IMR-90 (cell line): ENCODE measurements at regions not wholly inside any gene's neighbourhood (a gene's known extent, or its start where the extent isn't known, plus 50 kb on each side); places are given as distances from the start of the nearest gene placed in this dataset.

Experiments
- ATAC-seq: fragments of 200-7000 bp; cut with Tn5 transposase; 2 replicates; pipeline ENCODE4 v1.9.1; 2020; ENCODE audit warnings: low read depth, mild to moderate bottlenecking, moderate library complexity
- BruUV-seq: library from RNA; stranded (reverse); fragments of 400-500 nt; replicated peaks from 2 replicates; lab custom pipeline; 2021; lab: Mats Ljungman, UMichigan
- CTCF ChIA-PET: fragments of 300-600 bp; formaldehyde crosslinking; extraction: SDS; loops from one replicate; lab custom pipeline; 2021; ENCODE audit warnings: antibody characterized with exemption; lab: Yijun Ruan, JAX
- POLR2A ChIA-PET: fragments of 300-600 bp; sonication (Branson Sonifier 250); formaldehyde crosslinking; loops from one replicate; lab custom pipeline; 2022; ENCODE audit warnings: antibody characterized with exemption; ENCODE audit not compliant: unreplicated experiment; lab: Charles Lee
- DNase-seq: peaks from one replicate; pipeline ENCODE4 v3.0.0; 2013
- H2AFZ ChIP-seq: replicated peaks from 2 replicates; pipeline ENCODE3; 2013; ENCODE audit warnings: low read length, mild to moderate bottlenecking; ENCODE audit not compliant: poor library complexity
- H2AK5ac ChIP-seq: 2 replicates; pipeline ENCODE4 v1.6.1; 2013; ENCODE audit warnings: low read depth, low read length, inconsistent platforms
- H2AK9ac ChIP-seq: replicated peaks from 2 replicates; pipeline ENCODE3; 2013; ENCODE audit warnings: mild to moderate bottlenecking, low read depth, low read length, moderate library complexity; ENCODE audit not compliant: poor library complexity
- H2BK120ac ChIP-seq: 2 replicates; pipeline ENCODE4 v1.6.1; 2013; ENCODE audit warnings: low read depth, low read length, inconsistent platforms
- H2BK15ac ChIP-seq: 3 replicates; pipeline ENCODE4 v1.6.1; 2013; ENCODE audit warnings: low read depth, low read length, inconsistent platforms
- H2BK20ac ChIP-seq: 2 replicates; pipeline ENCODE4 v1.6.1; 2013; ENCODE audit warnings: low read depth, mild to moderate bottlenecking, inconsistent platforms, low read length, moderate library complexity
- H2BK5ac ChIP-seq: 2 replicates; pipeline ENCODE4 v1.6.1; 2013; ENCODE audit warnings: mild to moderate bottlenecking, low read depth, low read length, inconsistent platforms; ENCODE audit not compliant: poor library complexity, severe bottlenecking
- H3K14ac ChIP-seq: replicated peaks from 2 replicates; pipeline ENCODE4 v1.6.1; 2013; ENCODE audit warnings: low read depth, low read length, inconsistent platforms
- H3K18ac ChIP-seq: 2 replicates; pipeline ENCODE4 v1.6.1; 2013; ENCODE audit warnings: low read depth, low read length, control low read depth
- H3K23ac ChIP-seq: 2 replicates; pipeline ENCODE4 v1.6.1; 2013; ENCODE audit warnings: low read depth, low read length, inconsistent platforms
- H3K27ac ChIP-seq: 2 replicates; pipeline ENCODE4 v1.5.1; 2013; ENCODE audit warnings: mild to moderate bottlenecking, control low read depth, low read length; ENCODE audit not compliant: insufficient read depth
- H3K27me3 ChIP-seq: 2 replicates; pipeline ENCODE4 v1.6.1; 2013; ENCODE audit warnings: low read length; ENCODE audit not compliant: control insufficient read depth, insufficient read depth
- H3K36me3 ChIP-seq: 2 replicates; pipeline ENCODE4 v1.6.1; 2013; ENCODE audit warnings: low read length, mixed read lengths; ENCODE audit not compliant: control insufficient read depth, insufficient read depth
- H3K4ac ChIP-seq: 2 replicates; pipeline ENCODE4 v1.6.1; 2013; ENCODE audit warnings: low read depth, low read length, inconsistent platforms
- H3K4me1 ChIP-seq: 2 replicates; pipeline ENCODE4 v1.6.1; 2013; ENCODE audit warnings: low read length, mixed read lengths; ENCODE audit not compliant: control insufficient read depth, insufficient read depth
- H3K4me2 ChIP-seq: 2 replicates; pipeline ENCODE4 v1.6.1; 2013; ENCODE audit warnings: low read depth, mild to moderate bottlenecking, control low read depth, low read length, moderate library complexity
- H3K4me3 ChIP-seq: 2 replicates; pipeline ENCODE4 v1.5.1; 2013; ENCODE audit warnings: low read depth, mild to moderate bottlenecking, control low read depth, low read length, moderate library complexity; ENCODE audit not compliant: insufficient read depth
- H3K56ac ChIP-seq: 2 replicates; pipeline ENCODE4 v1.6.1; 2013; ENCODE audit warnings: low read length, inconsistent platforms; ENCODE audit not compliant: insufficient read depth; ENCODE audit errors: extremely low read depth
- H3K79me1 ChIP-seq, 2 experiments: 2 replicates each; pipeline ENCODE4 v1.6.1; 2013; ENCODE audit warnings: low read length in 2 of 2, inconsistent platforms in 1 of 2, low read depth in 1 of 2
- H3K9ac ChIP-seq: 2 replicates; pipeline ENCODE4 v1.6.1; 2013; ENCODE audit warnings: low read depth, low read length, control low read depth
- H3K9me1 ChIP-seq: 2 replicates; pipeline ENCODE4 v1.6.1; 2013; ENCODE audit warnings: low read length, inconsistent platforms; ENCODE audit not compliant: insufficient read depth
- H3K9me3 ChIP-seq: 2 replicates; pipeline ENCODE4 v1.6.1; 2013; ENCODE audit warnings: low read length; ENCODE audit not compliant: control insufficient read depth, insufficient read depth
- H4K20me1 ChIP-seq: 2 replicates; pipeline ENCODE4 v1.6.1; 2013; ENCODE audit warnings: low read length, inconsistent platforms; ENCODE audit not compliant: insufficient read depth
- H4K5ac ChIP-seq: 2 replicates; pipeline ENCODE4 v1.6.1; 2013; ENCODE audit warnings: mild to moderate bottlenecking, low read depth, low read length, control low read depth
- H4K8ac ChIP-seq, 2 experiments: 2 replicates each; pipeline ENCODE4 v1.6.1; 2013; ENCODE audit warnings: low read depth in 2 of 2, low read length in 2 of 2, control low read depth in 1 of 2, inconsistent platforms in 1 of 2
- H4K91ac ChIP-seq: 2 replicates; pipeline ENCODE4 v1.6.1; 2013; ENCODE audit warnings: low read depth, low read length, inconsistent platforms; ENCODE audit not compliant: insufficient read depth
- MAZ ChIP-seq: IDR thresholded peaks from 2 replicates; pipeline ENCODE4 v1.6.1; 2012; ENCODE audit warnings: low read depth, mild to moderate bottlenecking, low read length, improper control_type of control experiment, moderate library complexity, borderline replicate concordance
- MXI1 ChIP-seq: IDR thresholded peaks from 2 replicates; pipeline ENCODE4 v1.6.1; 2012; ENCODE audit warnings: low read depth, mild to moderate bottlenecking, low read length, moderate library complexity, borderline replicate concordance
- NFE2L2 ChIP-seq: fragments of 150-350 bp; IDR thresholded peaks from 2 replicates; pipeline ENCODE4 v1.6.1; 2016; ENCODE audit warnings: low read depth, mild to moderate bottlenecking, low read length
- RAD21 ChIP-seq: IDR thresholded peaks from 2 replicates; pipeline ENCODE4 v1.6.1; 2012; ENCODE audit warnings: low read length, improper control_type of control experiment
- RFX5 ChIP-seq: IDR thresholded peaks from 2 replicates; pipeline ENCODE4 v1.8.0; 2012; ENCODE audit warnings: low read depth, mild to moderate bottlenecking, low read length, moderate library complexity
- SMC3 ChIP-seq: fragments of 150-350 bp; IDR thresholded peaks from 2 replicates; pipeline ENCODE4 v1.6.1; 2016; ENCODE audit warnings: low read depth, mild to moderate bottlenecking, antibody characterized with exemption, low read length, moderate library complexity
- USF2 ChIP-seq: fragments of 150-350 bp; IDR thresholded peaks from 2 replicates; pipeline ENCODE4 v1.6.1; 2017; ENCODE audit warnings: mild to moderate bottlenecking, antibody characterized with exemption, low read length, low read depth
- WGBS, 2 experiments: methylation state at CpG; one replicate each; pipeline versions ENCODE4 v1.1.5 to v1.1.7; 2013; ENCODE audit warnings: missing lambda C conversion rate in 2 of 2; ENCODE audit not compliant: insufficient read length in 1 of 2; ENCODE audit errors: extremely low coverage in 2 of 2; 5-methylcytosine and 5-hydroxymethylcytosine counted together
- dilution Hi-C: fragments of 300-500 bp; cut with HindIII; formaldehyde crosslinking; loops from one replicate; pipeline ENCODE4 v1.14.3; 2018; ENCODE audit warnings: low sequenced_read_pairs; ENCODE audit not compliant: unreplicated experiment
- in situ Hi-C: fragments of 300-500 bp; cut with MboI; formaldehyde crosslinking; loops from 3 replicates; pipeline ENCODE4 v1.14.3; 2019; ENCODE audit warnings: low sequenced_read_pairs, inconsistent platforms, mixed read lengths
- intact Hi-C: fragments of 100-400 bp; cut with micrococcal nuclease; formaldehyde crosslinking; loops from 2 replicates; pipeline ENCODE4 v1.10.0; 2022
- TF ChIP-seq, protein P1 (sequence below): conservative IDR thresholded peaks from 2 replicates; pipeline ENCODE4 v1.5.1; 2012; ENCODE audit warnings: mild to moderate bottlenecking, low read depth, low read length, improper control_type of control experiment
- TF ChIP-seq, protein P2 (sequence below): fragments of 150-350 bp; IDR thresholded peaks from 2 replicates; pipeline ENCODE4 v1.6.1; 2016; ENCODE audit warnings: low read depth, mild to moderate bottlenecking, low read length, moderate library complexity, borderline replicate concordance

DNA sequence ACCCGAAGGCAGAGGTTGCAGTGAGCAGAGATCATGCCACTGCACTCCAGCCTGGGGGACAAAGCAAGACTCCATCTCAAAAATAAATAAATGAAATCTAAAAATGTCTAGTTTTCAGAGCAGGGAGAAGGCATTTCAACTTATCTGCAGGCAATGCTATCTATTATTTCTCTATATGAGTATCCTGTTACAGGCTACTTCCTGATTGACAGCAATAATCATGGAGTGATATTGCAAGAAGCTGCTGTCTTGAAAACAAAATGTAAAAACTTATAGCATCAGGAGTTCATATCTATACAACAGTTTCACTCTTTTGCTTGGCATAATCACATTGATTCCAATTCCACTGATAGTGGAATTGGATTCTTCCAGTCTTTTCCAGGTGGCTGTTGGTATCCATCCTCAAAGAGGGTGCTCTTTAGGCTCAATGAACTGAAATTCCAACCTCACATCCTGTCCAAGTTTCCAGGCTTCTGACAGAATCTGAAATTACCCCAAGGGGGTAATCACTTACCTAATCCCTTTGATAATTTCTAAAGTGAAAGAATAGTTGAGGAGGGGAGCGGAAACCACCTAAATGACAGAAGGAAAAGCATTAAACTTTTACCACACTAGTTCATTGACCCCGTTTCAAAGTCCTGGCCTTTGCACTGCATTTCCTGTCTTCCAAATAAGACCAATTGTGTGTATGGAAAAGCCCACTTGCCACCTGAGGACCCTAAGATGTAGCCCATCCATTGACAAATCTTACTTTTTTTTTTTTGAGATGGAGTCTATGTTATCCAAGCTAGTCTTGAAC lies 107.6 kb downstream of the GLUL start:
- no peak overlapping the region for H2BK20ac ChIP-seq
- no peak for ATAC-seq
- no peak overlapping the region for H4K91ac ChIP-seq
- in situ Hi-C loops = no loop called here
- no peak overlapping the region for H3K56ac ChIP-seq
- H3K14ac ChIP-seq = no peak overlapping the region
- no peak overlapping the region for H2AK9ac ChIP-seq
- H4K5ac ChIP-seq = no peak overlapping the region
- H2BK5ac ChIP-seq = no peak overlapping the region
- no peaks in the 10 kb centered on the region for H3K27me3 ChIP-seq
- H2BK15ac ChIP-seq = no peak overlapping the region
- intact Hi-C loops = no loop called here
- WGBS, 2 experiments = no CpG with 5 or more reads among the region's 3 CpGs
- no peak overlapping the region for H3K4me2 ChIP-seq
- dilution Hi-C loops = no loop called here
- no TSS peak for BruUV-seq
- ChIA-PET CTCF (no interaction called here), POLR2A (no interaction called here)
- H2AK5ac ChIP-seq = no peak overlapping the region
- DNase-seq = no peak
- no peaks in the 10 kb centered on the region for H3K4me1 ChIP-seq
- H3K9me1 ChIP-seq = no peaks in the 10 kb centered on the region
- no peaks in the 10 kb centered on the region for H3K36me3 ChIP-seq
- no peak overlapping the region for H3K18ac ChIP-seq
- H4K8ac ChIP-seq = no peak overlapping the region
- no peaks in the 10 kb centered on the region; the same call in 1 of the 2 replicates for H4K20me1 ChIP-seq
- no peak overlapping the region for H3K27ac ChIP-seq
- no peaks in the 10 kb centered on the region for H3K9me3 ChIP-seq
- H3K4me3 ChIP-seq = no peak overlapping the region
- TF ChIP-seq USF2 (no peak), RAD21 (no peak), MAZ (no peak), MXI1 (no peak), RFX5 (no peak), NFE2L2 (no peak), SMC3 (no peak)
- TF ChIP-seq, protein P1, sequence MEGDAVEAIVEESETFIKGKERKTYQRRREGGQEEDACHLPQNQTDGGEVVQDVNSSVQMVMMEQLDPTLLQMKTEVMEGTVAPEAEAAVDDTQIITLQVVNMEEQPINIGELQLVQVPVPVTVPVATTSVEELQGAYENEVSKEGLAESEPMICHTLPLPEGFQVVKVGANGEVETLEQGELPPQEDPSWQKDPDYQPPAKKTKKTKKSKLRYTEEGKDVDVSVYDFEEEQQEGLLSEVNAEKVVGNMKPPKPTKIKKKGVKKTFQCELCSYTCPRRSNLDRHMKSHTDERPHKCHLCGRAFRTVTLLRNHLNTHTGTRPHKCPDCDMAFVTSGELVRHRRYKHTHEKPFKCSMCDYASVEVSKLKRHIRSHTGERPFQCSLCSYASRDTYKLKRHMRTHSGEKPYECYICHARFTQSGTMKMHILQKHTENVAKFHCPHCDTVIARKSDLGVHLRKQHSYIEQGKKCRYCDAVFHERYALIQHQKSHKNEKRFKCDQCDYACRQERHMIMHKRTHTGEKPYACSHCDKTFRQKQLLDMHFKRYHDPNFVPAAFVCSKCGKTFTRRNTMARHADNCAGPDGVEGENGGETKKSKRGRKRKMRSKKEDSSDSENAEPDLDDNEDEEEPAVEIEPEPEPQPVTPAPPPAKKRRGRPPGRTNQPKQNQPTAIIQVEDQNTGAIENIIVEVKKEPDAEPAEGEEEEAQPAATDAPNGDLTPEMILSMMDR = no peak
- TF ChIP-seq, protein P2, sequence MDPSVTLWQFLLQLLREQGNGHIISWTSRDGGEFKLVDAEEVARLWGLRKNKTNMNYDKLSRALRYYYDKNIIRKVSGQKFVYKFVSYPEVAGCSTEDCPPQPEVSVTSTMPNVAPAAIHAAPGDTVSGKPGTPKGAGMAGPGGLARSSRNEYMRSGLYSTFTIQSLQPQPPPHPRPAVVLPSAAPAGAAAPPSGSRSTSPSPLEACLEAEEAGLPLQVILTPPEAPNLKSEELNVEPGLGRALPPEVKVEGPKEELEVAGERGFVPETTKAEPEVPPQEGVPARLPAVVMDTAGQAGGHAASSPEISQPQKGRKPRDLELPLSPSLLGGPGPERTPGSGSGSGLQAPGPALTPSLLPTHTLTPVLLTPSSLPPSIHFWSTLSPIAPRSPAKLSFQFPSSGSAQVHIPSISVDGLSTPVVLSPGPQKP = no peak
- H2BK120ac ChIP-seq = no peak overlapping the region
- no peak overlapping the region for H3K23ac ChIP-seq
- H3K9ac ChIP-seq = no peak overlapping the region
- no peaks in the 10 kb centered on the region for H3K79me1 ChIP-seq
- H2AFZ ChIP-seq = no peak overlapping the region
- no peak overlapping the region for H3K4ac ChIP-seq
